ENCODE measurements at regions not wholly inside any gene's neighbourhood (a gene's known extent, or its start where the extent isn't known, plus 50 kb on each side); places are given as distances from the start of the nearest gene placed in this dataset.

DNA sequence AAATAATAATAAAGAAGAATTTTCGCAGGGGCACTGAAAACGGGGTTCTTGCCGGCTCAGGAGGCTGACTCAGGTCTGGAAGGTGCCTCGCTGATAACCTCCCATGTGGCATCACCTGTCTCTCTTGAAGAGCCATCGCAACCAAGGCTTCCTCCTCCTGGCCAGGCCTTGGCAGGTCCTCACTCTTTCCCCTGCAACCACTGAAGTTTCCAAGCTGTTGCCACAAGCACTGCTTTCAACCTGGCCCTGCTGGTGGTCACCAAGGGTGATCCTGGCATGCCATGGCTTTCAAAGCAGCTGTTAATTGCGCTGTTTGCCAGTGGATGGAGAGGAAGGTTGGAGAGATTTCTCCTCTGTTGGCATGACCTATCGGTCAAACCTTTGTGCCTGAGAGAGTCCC is 163.6 kb upstream of the COPS8 start:
- ChIA-PET CTCF (no interaction called here), POLR2A (no interaction called here)
- no peak for DNase-seq (ENCODE audit: extremely low spot score)
- TF ChIP-seq CTBP1 (IDR thresholded peaks at IDR 0.05; ENCODE audit: borderline replicate concordance), result no peak
- no peak for TF ChIP-seq BHLHE40 (IDR thresholded peaks at IDR 0.05; ENCODE audit: borderline replicate concordance)
- no peak for TF ChIP-seq SP1 (IDR thresholded peaks at IDR 0.05)

DNA sequence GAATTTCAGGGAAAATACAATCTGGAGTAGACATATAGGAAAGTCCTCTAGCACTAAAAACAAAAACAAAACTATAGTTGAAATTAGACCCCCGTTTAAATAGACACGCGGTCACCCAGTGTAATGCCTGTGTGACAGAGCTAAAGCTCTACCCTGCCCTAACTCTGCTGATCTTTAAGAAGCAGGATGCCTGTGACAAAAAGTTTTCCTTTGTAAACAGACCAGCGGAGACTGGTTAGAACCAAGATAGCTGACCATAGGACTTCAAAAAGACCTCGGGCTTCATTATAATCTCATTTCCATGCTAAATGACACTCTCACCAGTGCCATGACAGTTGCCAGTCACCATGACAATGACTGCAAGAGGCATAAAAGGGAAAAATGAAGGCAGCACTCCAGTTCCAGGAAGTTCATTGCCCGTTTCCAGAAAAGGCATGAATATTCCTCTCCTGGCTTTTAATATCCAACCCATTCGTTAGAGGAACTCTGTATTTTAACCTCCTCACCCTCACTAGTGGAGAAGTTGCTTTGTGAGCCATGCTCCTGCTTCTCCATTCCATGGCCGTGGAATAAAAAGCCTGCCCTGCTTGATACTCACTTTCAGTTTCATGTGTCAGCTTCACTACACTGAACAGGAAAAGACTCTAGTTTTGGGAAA is 157.2 kb upstream of the COPS8 start:
- ChIA-PET POLR2A (no interaction called here), CTCF (interaction anchor here (0.8 kb wide), 1 partner anchor 16 kb away, joined by 3 read pairs; no protein-coding TSS in a partner anchor)
- TF ChIP-seq SUZ12 (IDR thresholded peaks at IDR 0.05) (no peak), FOXK2 (IDR thresholded peaks at IDR 0.05) (no peak), NFRKB (IDR thresholded peaks at IDR 0.05) (no peak), ELF4 (IDR thresholded peaks at IDR 0.05) (no peak), LEF1 (IDR thresholded peaks at IDR 0.05; ENCODE audit: borderline replicate concordance) (no peak), ARNT (IDR thresholded peaks at IDR 0.05) (no peak), TARDBP (IDR thresholded peaks at IDR 0.05) (no peak), FOXA1 (IDR thresholded peaks at IDR 0.05) (no peak), SP1 (IDR thresholded peaks at IDR 0.05) (no peak), BHLHE40 (IDR thresholded peaks at IDR 0.05; ENCODE audit: borderline replicate concordance) (no peak), L3MBTL2 (conservative IDR thresholded peaks at IDR 0.05) (no peak), ZNF384 (IDR thresholded peaks at IDR 0.05) (no peak), CTBP1 (IDR thresholded peaks at IDR 0.05; ENCODE audit: borderline replicate concordance) (no peak), HDGF (IDR thresholded peaks at IDR 0.05; ENCODE audit: borderline replicate concordance) (no peak), FOXM1 (IDR thresholded peaks at IDR 0.05; ENCODE audit: borderline replicate concordance) (no peak)

DNA sequence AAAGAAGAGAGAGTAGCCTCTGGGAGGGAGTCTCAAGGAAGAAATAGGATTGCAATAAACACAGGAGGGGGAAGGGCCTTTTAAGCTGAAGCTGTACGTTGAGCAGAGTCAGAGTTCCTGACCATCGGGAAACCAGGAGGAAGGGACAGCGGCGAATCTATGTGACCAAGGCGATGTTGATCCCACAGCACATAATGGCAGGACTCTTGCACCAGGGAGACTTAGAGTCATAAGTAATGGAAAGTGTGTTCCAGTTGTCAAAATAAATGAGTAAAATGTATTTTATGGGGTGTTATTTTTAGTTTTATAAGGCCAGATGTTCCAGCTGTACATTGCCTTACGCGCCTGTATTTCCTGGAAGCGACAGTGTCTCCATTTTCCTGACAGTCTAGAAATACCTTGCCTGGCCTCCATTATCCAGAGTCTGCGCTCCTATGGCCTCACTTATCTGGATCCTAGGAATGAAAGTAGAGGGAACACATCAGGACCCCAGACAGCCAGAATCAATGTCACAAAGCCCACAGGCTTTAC is 152.8 kb upstream of the COPS8 start:
- ChIA-PET POLR2A (no interaction called here), CTCF (no interaction called here)
- no peak for DNase-seq (ENCODE audit: extremely low spot score)
- TF ChIP-seq ZNF384 (IDR thresholded peaks at IDR 0.05) (no peak), TARDBP (IDR thresholded peaks at IDR 0.05) (no peak), FOXA1 (IDR thresholded peaks at IDR 0.05) (no peak), FOXK2 (IDR thresholded peaks at IDR 0.05) (no peak), CTBP1 (IDR thresholded peaks at IDR 0.05; ENCODE audit: borderline replicate concordance) (no peak), NFRKB (IDR thresholded peaks at IDR 0.05) (no peak), BHLHE40 (IDR thresholded peaks at IDR 0.05; ENCODE audit: borderline replicate concordance) (no peak), ARNT (IDR thresholded peaks at IDR 0.05) (no peak), L3MBTL2 (conservative IDR thresholded peaks at IDR 0.05) (no peak), HDGF (IDR thresholded peaks at IDR 0.05; ENCODE audit: borderline replicate concordance) (no peak), LEF1 (IDR thresholded peaks at IDR 0.05; ENCODE audit: borderline replicate concordance) (no peak)
- TF ChIP-seq, protein P1, sequence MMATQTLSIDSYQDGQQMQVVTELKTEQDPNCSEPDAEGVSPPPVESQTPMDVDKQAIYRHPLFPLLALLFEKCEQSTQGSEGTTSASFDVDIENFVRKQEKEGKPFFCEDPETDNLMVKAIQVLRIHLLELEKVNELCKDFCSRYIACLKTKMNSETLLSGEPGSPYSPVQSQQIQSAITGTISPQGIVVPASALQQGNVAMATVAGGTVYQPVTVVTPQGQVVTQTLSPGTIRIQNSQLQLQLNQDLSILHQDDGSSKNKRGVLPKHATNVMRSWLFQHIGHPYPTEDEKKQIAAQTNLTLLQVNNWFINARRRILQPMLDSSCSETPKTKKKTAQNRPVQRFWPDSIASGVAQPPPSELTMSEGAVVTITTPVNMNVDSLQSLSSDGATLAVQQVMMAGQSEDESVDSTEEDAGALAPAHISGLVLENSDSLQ (IDR thresholded peaks at IDR 0.05), result no peak

More for the DNA sequence above, 157.2 kb upstream of the COPS8 start:
- no peak for DNase-seq (ENCODE audit: extremely low spot score)

DNA sequence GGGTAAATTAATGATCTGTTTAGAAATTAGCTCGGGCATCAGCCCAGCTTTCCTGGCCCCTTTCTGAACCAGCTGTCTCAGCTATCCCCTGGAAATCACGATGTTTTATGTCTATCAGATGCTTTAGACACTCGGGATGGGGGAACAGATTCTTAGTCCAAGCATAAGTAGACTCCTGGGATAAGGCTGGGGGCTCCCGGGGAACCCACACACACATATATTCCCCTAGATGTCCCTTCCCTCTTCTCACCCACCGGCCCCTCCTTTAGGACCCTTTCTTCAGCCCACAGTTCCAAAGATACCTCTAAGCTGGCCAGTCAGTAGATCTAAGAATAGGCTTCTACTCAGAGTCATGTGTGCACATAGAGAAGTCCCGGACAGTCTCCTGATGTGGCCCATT is 151.5 kb upstream of the COPS8 start:
- CTCF ChIA-PET, result no interaction called here
- TF ChIP-seq FOXA1 (IDR thresholded peaks at IDR 0.05) (no peak), LEF1 (IDR thresholded peaks at IDR 0.05; ENCODE audit: borderline replicate concordance) (no peak), ARNT (IDR thresholded peaks at IDR 0.05) (no peak), CTBP1 (IDR thresholded peaks at IDR 0.05; ENCODE audit: borderline replicate concordance) (no peak), L3MBTL2 (conservative IDR thresholded peaks at IDR 0.05) (no peak), BHLHE40 (IDR thresholded peaks at IDR 0.05; ENCODE audit: borderline replicate concordance) (no peak), ZNF384 (IDR thresholded peaks at IDR 0.05) (no peak)
- TF ChIP-seq, protein P1 (IDR thresholded peaks at IDR 0.05), result no peak
- DNase-seq (ENCODE audit: extremely low spot score), result no peak
- POLR2A ChIA-PET, result no interaction called here

GRCh38 chr2:236934656-236935055 is 151.0 kb upstream of the COPS8 start:
- CTCF ChIA-PET, result no interaction called here

DNA sequence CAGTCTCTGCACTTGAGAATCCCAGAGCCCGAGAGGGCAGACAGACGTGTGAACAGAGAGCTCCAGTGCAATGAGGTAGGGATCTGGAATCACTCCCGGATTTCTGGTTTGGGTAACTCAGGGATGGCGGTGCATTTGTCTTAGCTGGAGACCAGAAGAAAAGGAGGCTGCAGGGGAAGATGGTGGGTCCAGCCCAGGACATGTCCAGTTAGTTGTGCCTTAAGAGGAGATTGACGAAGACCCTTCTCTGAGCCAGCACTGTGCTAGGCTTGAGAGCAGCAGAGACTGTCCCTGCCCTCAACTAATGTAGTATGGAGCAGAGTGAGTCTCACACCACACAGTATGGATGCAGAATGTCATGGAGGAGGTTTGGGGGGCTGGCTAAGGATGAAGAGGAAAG is 150.6 kb upstream of the COPS8 start:
- ChIA-PET POLR2A (no interaction called here), CTCF (no interaction called here)
- no peak for DNase-seq (ENCODE audit: extremely low spot score)
- TF ChIP-seq L3MBTL2 (conservative IDR thresholded peaks at IDR 0.05) (no peak), SUZ12 (IDR thresholded peaks at IDR 0.05) (no peak), SP1 (IDR thresholded peaks at IDR 0.05) (no peak), FOXA1 (IDR thresholded peaks at IDR 0.05) (no peak), BHLHE40 (IDR thresholded peaks at IDR 0.05; ENCODE audit: borderline replicate concordance) (no peak), LEF1 (IDR thresholded peaks at IDR 0.05; ENCODE audit: borderline replicate concordance) (no peak), NFRKB (IDR thresholded peaks at IDR 0.05) (no peak), FOXM1 (IDR thresholded peaks at IDR 0.05; ENCODE audit: borderline replicate concordance) (no peak), ELF4 (IDR thresholded peaks at IDR 0.05) (no peak), ARNT (IDR thresholded peaks at IDR 0.05) (no peak), HDGF (IDR thresholded peaks at IDR 0.05; ENCODE audit: borderline replicate concordance) (no peak), TARDBP (IDR thresholded peaks at IDR 0.05) (no peak), FOXK2 (IDR thresholded peaks at IDR 0.05) (no peak), ZNF384 (IDR thresholded peaks at IDR 0.05) (no peak)

More at GRCh38 chr2:236934656-236935055, 151.0 kb upstream of the COPS8 start:
- DNase-seq (ENCODE audit: extremely low spot score), result no peak
- TF ChIP-seq LEF1 (IDR thresholded peaks at IDR 0.05; ENCODE audit: borderline replicate concordance), result no peak
- no peak for TF ChIP-seq ARNT (IDR thresholded peaks at IDR 0.05)
- no peak for TF ChIP-seq CTBP1 (IDR thresholded peaks at IDR 0.05; ENCODE audit: borderline replicate concordance)
- TF ChIP-seq SUZ12 (IDR thresholded peaks at IDR 0.05), result no peak
- TF ChIP-seq L3MBTL2 (conservative IDR thresholded peaks at IDR 0.05), result no peak
- TF ChIP-seq BHLHE40 (IDR thresholded peaks at IDR 0.05; ENCODE audit: borderline replicate concordance), result no peak
- TF ChIP-seq HDGF (IDR thresholded peaks at IDR 0.05; ENCODE audit: borderline replicate concordance), result no peak
- TF ChIP-seq ELF4 (IDR thresholded peaks at IDR 0.05), result no peak
- TF ChIP-seq NFRKB (IDR thresholded peaks at IDR 0.05), result no peak
- no peak for TF ChIP-seq FOXK2 (IDR thresholded peaks at IDR 0.05)
- TF ChIP-seq, protein P1 (IDR thresholded peaks at IDR 0.05), result no peak
- POLR2A ChIA-PET, result no interaction called here

All from HEK293T (cell line).